Activated CD8-positive, alpha-beta T cell treated with anti-CD3 and anti-CD28 coated beads for 36 hours (primary cell): ENCODE measurements at regions not wholly inside any gene's neighbourhood (a gene's known extent, or its start where the extent isn't known, plus 50 kb on each side); places are given as distances from the start of the nearest gene placed in this dataset.

Experiments used
- ATAC-seq: fragments of 200-7000 bp; cut with Tn5 transposase; one replicate; pipeline ENCODE4 v1.10.0; 2021; ENCODE audit warnings: mild to moderate bottlenecking, moderate library complexity
- CTCF ChIA-PET: fragments of 350-600 bp; sonication (Branson Sonifier 250); formaldehyde crosslinking; loops from one replicate; lab custom pipeline; 2021; ENCODE audit warnings: antibody characterized with exemption; lab: Charles Lee
- POLR2A ChIA-PET: fragments of 350-600 bp; sonication (Branson Sonifier 250); formaldehyde crosslinking; loops from one replicate; lab custom pipeline; 2021; ENCODE audit warnings: antibody characterized with exemption; lab: Charles Lee
- DNase-seq: peaks from one replicate; pipeline ENCODE4 v3.0.0-alpha.2; 2020
- H3K27ac Mint-ChIP-seq: one replicate; pipeline ENCODE4 v1.8.0; 2021; ENCODE audit warnings: mild to moderate bottlenecking, mixed read lengths
- H3K27me3 Mint-ChIP-seq: one replicate; pipeline ENCODE4 v1.8.0; 2021; ENCODE audit warnings: mixed read lengths
- H3K36me3 Mint-ChIP-seq: one replicate; pipeline ENCODE4 v1.8.0; 2021; ENCODE audit warnings: low read depth, mixed read lengths
- H3K4me1 Mint-ChIP-seq: one replicate; pipeline ENCODE4 v1.8.0; 2021; ENCODE audit warnings: low read depth, mixed read lengths
- H3K4me3 Mint-ChIP-seq: one replicate; pipeline ENCODE4 v1.8.0; 2021; ENCODE audit warnings: mild to moderate bottlenecking, moderate library complexity, mixed read lengths
- H3K9me3 Mint-ChIP-seq: one replicate; pipeline ENCODE4 v1.8.0; 2021; ENCODE audit warnings: mixed read lengths
- intact Hi-C: fragments of 100-400 bp; cut with micrococcal nuclease; formaldehyde crosslinking; loops from one replicate; pipeline ENCODE4 v1.10.0; 2022
- TF ChIP-seq, protein P1 (sequence below): fragments of 200-600 bp; IDR thresholded peaks from one replicate; pipeline ENCODE4 v1.8.0; 2022; ENCODE audit warnings: antibody characterized with exemption, mild to moderate bottlenecking

DNA sequence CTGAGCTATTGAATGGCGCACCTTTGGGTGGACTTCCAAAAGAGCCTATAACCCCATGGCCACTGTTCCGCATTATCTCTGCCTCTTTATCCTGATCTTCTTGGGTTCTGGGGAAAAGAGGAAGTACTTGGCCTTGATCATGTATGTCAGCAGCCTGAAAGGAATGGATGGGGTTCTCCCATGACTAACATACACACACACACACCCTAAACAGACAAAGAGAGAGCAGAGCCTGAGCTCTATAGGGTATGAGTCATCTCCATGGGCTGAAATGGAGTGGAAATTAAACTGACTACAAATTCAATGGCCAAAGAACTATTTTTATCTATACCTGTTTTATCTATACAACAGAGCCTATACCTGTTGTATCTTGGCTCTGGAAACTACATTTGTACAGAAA is 141.5 kb upstream of the MTMR8 start:
- Mint-ChIP-seq H3K27ac (no peak overlapping the region), H3K4me1 (no peaks in the 10 kb centered on the region), H3K4me3 (no peak overlapping the region), H3K9me3 (no peaks in the 10 kb centered on the region), H3K27me3 (no peaks in the 10 kb centered on the region), H3K36me3 (no peaks in the 10 kb centered on the region)
- intact Hi-C loops, result no loop called here
- TF ChIP-seq, protein P1, sequence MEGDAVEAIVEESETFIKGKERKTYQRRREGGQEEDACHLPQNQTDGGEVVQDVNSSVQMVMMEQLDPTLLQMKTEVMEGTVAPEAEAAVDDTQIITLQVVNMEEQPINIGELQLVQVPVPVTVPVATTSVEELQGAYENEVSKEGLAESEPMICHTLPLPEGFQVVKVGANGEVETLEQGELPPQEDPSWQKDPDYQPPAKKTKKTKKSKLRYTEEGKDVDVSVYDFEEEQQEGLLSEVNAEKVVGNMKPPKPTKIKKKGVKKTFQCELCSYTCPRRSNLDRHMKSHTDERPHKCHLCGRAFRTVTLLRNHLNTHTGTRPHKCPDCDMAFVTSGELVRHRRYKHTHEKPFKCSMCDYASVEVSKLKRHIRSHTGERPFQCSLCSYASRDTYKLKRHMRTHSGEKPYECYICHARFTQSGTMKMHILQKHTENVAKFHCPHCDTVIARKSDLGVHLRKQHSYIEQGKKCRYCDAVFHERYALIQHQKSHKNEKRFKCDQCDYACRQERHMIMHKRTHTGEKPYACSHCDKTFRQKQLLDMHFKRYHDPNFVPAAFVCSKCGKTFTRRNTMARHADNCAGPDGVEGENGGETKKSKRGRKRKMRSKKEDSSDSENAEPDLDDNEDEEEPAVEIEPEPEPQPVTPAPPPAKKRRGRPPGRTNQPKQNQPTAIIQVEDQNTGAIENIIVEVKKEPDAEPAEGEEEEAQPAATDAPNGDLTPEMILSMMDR, result no peak
- ATAC-seq (no peak), DNase-seq (no peak)
- ChIA-PET POLR2A (no interaction called here), CTCF (no interaction called here)
